ENCODE measurements at regions not wholly inside any gene's neighbourhood (a gene's known extent, or its start where the extent isn't known, plus 50 kb on each side); places are given as distances from the start of the nearest gene placed in this dataset.

DNA sequence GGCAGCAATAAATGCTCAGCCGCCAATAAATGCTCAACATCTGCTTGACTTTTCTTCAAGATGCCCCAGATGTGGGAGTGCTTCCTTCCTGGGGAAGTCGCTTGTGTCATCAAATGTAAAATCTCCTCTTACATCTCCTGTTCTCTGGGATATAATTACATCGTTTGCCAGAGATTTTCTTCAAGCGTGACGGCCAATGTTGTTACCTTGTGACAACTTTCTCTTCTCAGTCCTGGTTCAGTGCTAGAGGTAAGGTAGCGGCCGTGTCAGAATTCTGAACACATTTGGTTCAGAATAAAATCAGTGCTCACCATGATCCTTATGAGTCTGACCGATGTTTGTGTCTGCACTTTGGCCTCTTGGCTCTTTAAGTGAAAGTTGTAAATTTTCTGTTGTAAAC, 102.5 kb downstream of the ASMT start:
- CTCF ChIA-PET: no interaction called here
- Mint-ChIP-seq H3K27me3 (ENCODE audit: insufficient read depth, unreplicated experiment) (no peaks in the 10 kb centered on the region), H3K27ac (ENCODE audit: low read depth, unreplicated experiment) (no peak overlapping the region), H3K9me3 (ENCODE audit: unreplicated experiment) (peaks cover 17% of the 10 kb centered on the region), H3K4me1 (ENCODE audit: insufficient read depth, unreplicated experiment) (no peaks in the 10 kb centered on the region), H3K4me3 (ENCODE audit: unreplicated experiment) (no peak overlapping the region), H3K36me3 (ENCODE audit: insufficient read depth, unreplicated experiment) (no peaks in the 10 kb centered on the region)
- POLR2A ChIA-PET: no interaction called here
- intact Hi-C loops (cut with micrococcal nuclease): no loop called here
- TF ChIP-seq, protein P1, sequence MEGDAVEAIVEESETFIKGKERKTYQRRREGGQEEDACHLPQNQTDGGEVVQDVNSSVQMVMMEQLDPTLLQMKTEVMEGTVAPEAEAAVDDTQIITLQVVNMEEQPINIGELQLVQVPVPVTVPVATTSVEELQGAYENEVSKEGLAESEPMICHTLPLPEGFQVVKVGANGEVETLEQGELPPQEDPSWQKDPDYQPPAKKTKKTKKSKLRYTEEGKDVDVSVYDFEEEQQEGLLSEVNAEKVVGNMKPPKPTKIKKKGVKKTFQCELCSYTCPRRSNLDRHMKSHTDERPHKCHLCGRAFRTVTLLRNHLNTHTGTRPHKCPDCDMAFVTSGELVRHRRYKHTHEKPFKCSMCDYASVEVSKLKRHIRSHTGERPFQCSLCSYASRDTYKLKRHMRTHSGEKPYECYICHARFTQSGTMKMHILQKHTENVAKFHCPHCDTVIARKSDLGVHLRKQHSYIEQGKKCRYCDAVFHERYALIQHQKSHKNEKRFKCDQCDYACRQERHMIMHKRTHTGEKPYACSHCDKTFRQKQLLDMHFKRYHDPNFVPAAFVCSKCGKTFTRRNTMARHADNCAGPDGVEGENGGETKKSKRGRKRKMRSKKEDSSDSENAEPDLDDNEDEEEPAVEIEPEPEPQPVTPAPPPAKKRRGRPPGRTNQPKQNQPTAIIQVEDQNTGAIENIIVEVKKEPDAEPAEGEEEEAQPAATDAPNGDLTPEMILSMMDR (IDR thresholded peaks at IDR 0.05; ENCODE audit: unreplicated experiment): no peak
- BruUV-seq (replicated peaks): no TSS peak
- no peak for DNase-seq (ENCODE audit: unreplicated experiment)

DNA sequence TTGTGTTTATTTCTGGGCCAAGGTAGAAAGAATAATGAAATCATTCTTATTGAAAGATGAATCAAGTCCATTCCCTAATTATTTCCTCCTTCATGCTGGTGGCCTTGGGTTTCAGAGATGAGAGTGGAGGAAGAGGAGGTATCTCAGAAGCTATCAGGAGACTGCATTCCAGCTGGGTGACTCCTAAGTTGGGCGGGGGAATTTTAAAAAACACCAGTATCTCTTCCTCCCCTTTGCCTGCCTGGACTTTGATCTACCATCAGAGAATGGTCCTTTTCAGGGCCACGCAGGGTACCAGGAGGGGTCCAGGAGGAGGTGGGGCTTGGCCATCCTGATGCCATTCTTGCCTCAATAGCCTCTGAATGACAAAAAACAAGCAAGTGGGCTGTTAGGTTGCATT, 104.4 kb downstream of the ASMT start:
- Mint-ChIP-seq H3K27ac (ENCODE audit: low read depth, unreplicated experiment) (no peak overlapping the region), H3K4me3 (ENCODE audit: unreplicated experiment) (no peak overlapping the region), H3K27me3 (ENCODE audit: insufficient read depth, unreplicated experiment) (no peaks in the 10 kb centered on the region), H3K4me1 (ENCODE audit: insufficient read depth, unreplicated experiment) (no peaks in the 10 kb centered on the region), H3K36me3 (ENCODE audit: insufficient read depth, unreplicated experiment) (no peaks in the 10 kb centered on the region), H3K9me3 (ENCODE audit: unreplicated experiment) (peaks cover 8% of the 10 kb centered on the region)
- ChIA-PET CTCF (no interaction called here), POLR2A (no interaction called here)
- intact Hi-C loops (cut with micrococcal nuclease): no loop called here
- TF ChIP-seq, protein P1 (IDR thresholded peaks at IDR 0.05; ENCODE audit: unreplicated experiment): no peak
- BruUV-seq (replicated peaks): no TSS peak
- DNase-seq (ENCODE audit: unreplicated experiment): no peak

DNA sequence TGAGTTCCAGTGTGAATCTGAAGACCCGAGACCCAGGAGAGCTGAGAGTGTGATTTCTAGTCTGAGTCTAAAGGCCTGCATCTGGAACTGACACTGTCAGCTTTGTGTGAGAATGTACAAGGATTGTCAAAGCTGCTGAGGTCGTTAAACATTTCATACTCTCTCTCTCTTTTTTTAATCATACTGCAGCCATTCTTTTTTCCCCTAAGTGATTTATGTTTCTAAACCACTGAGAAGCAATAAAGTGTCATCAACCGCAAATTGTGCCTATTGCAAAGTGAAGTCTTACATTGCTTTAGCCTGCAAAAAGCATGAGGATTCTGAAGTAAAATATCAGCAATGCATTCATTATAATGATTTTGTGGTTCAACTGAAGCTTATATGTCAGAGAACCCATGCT, 106.0 kb downstream of the ASMT start:
- ChIA-PET CTCF (no interaction called here), POLR2A (no interaction called here)
- TF ChIP-seq, protein P1 (IDR thresholded peaks at IDR 0.05; ENCODE audit: unreplicated experiment): no peak
- BruUV-seq (replicated peaks): no TSS peak
- H3K27ac Mint-ChIP-seq (ENCODE audit: low read depth, unreplicated experiment): no peak overlapping the region
- DNase-seq (ENCODE audit: unreplicated experiment): no peak
- H3K27me3 Mint-ChIP-seq (ENCODE audit: insufficient read depth, unreplicated experiment): no peaks in the 10 kb centered on the region
- no peaks in the 10 kb centered on the region for H3K36me3 Mint-ChIP-seq (ENCODE audit: insufficient read depth, unreplicated experiment)
- H3K4me1 Mint-ChIP-seq (ENCODE audit: insufficient read depth, unreplicated experiment): no peaks in the 10 kb centered on the region
- peaks cover 8% of the 10 kb centered on the region for H3K9me3 Mint-ChIP-seq (ENCODE audit: unreplicated experiment)
- H3K4me3 Mint-ChIP-seq (ENCODE audit: unreplicated experiment): no peak overlapping the region
- intact Hi-C loops (cut with micrococcal nuclease): no loop called here

DNA sequence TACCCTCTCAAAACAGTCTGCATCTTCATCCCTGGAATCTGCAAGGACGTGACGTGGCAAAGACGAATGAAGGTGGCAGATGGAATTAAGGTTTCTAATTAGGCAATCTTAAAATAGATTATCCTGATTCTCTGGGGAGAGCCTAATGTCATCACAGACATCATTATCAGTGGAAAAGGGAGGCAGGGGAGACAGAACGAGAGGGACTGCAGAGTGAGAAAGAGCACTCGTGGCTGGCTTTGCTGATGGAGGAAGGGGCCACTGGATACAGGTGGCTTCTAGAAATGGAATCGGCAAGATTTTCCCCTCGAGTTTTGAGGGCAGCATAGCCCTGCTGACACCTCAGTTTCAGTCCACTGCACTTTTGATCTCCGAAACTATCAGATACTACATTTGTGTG, 110.6 kb downstream of the ASMT start:
- H3K4me3 Mint-ChIP-seq (ENCODE audit: unreplicated experiment): no peak overlapping the region
- TF ChIP-seq, protein P1 (IDR thresholded peaks at IDR 0.05; ENCODE audit: unreplicated experiment): no peak
- H3K27me3 Mint-ChIP-seq (ENCODE audit: insufficient read depth, unreplicated experiment): no peaks in the 10 kb centered on the region
- H3K9me3 Mint-ChIP-seq (ENCODE audit: unreplicated experiment): no peaks in the 10 kb centered on the region
- no peak for DNase-seq (ENCODE audit: unreplicated experiment)
- BruUV-seq (replicated peaks): no TSS peak
- H3K36me3 Mint-ChIP-seq (ENCODE audit: insufficient read depth, unreplicated experiment): no peaks in the 10 kb centered on the region
- ChIA-PET CTCF (no interaction called here), POLR2A (no interaction called here)
- no peak overlapping the region for H3K27ac Mint-ChIP-seq (ENCODE audit: low read depth, unreplicated experiment)
- H3K4me1 Mint-ChIP-seq (ENCODE audit: insufficient read depth, unreplicated experiment): no peaks in the 10 kb centered on the region
- intact Hi-C loops (cut with micrococcal nuclease): no loop called here

All from MCF 10A (cell line).